ENCODE measurements at regions not wholly inside any gene's neighbourhood (a gene's known extent, or its start where the extent isn't known, plus 50 kb on each side); places are given as distances from the start of the nearest gene placed in this dataset.

GRCh38 chr2:234796045-234796591, 155.7 kb upstream of the SH3BP4 start:
- no peak overlapping the region for H2BK15ac ChIP-seq (ENCODE audit: low read depth, poor library complexity, severe bottlenecking)
- H4K8ac ChIP-seq (ENCODE audit: low read length), result no peak overlapping the region
- no peaks in the 10 kb centered on the region for H3K9me3 ChIP-seq (ENCODE audit: control insufficient read depth, low read length)
- H2BK12ac ChIP-seq (ENCODE audit: low read length in 2 of 2), result peak overlapping the region in 1 of 2 experiments; percentile 83
- peaks cover 0 to 12% of the 10 kb centered on the region in 2 experiments for H3K27me3 ChIP-seq (ENCODE audit: control insufficient read depth in 1 of 2, insufficient read depth in 1 of 2, low read length in 2 of 2)
- no peak overlapping the region for H3K27ac ChIP-seq (ENCODE audit: low read length, poor library complexity, severe bottlenecking)
- WGBS, result 46% methylated on average over 8 of the region's 8 CpGs
- H3K4me1 ChIP-seq (ENCODE audit: control insufficient read depth, insufficient read depth, low read depth, low read length), result peaks cover 14% of the 10 kb centered on the region
- peak overlapping the region; percentile 27 for H2AK5ac ChIP-seq (ENCODE audit: low read length, severe bottlenecking)
- no peak overlapping the region for H4K91ac ChIP-seq (ENCODE audit: low read length)
- no peak overlapping the region for H2AFZ ChIP-seq (ENCODE audit: low read depth, low read length)
- H3K18ac ChIP-seq (ENCODE audit: low read depth in 1 of 2, low read length in 2 of 2), result peak overlapping the region; percentile 49 to 54
- H3K23ac ChIP-seq (ENCODE audit: low read length in 2 of 2), result no peak overlapping the region
- peak overlapping the region in 1 of 2 experiments; percentile 35 for H3K14ac ChIP-seq (ENCODE audit: low read length in 2 of 2)
- H3K79me1 ChIP-seq (replicated peaks; ENCODE audit: low read length, poor library complexity, severe bottlenecking), result no peaks in the 10 kb centered on the region
- H3K9ac ChIP-seq (ENCODE audit: low read length), result no peak overlapping the region
- DNase-seq, result peak; percentile 24
- H3K4me2 ChIP-seq (ENCODE audit: low read length, poor library complexity, severe bottlenecking), result no peak overlapping the region
- no peak overlapping the region for H3K4ac ChIP-seq (ENCODE audit: low read depth in 1 of 2, low read length in 2 of 2)
- no peak overlapping the region for H3K4me3 ChIP-seq (ENCODE audit: insufficient read depth in 1 of 2, low read depth in 1 of 2, low read length in 2 of 2)
- no peaks in the 10 kb centered on the region for H3K36me3 ChIP-seq (ENCODE audit: control insufficient read depth in 1 of 2, insufficient read depth in 2 of 2, low read depth in 1 of 2, low read length in 2 of 2)
- H2BK120ac ChIP-seq (ENCODE audit: low read depth, low read length), result no peak overlapping the region
- H2BK5ac ChIP-seq (ENCODE audit: low read depth, low read length, poor library complexity, severe bottlenecking), result no peak overlapping the region

- H3K79me1 ChIP-seq (replicated peaks; ENCODE audit: low read length, poor library complexity, severe bottlenecking), result no peaks in the 10 kb centered on the region
- H3K4me1 ChIP-seq (ENCODE audit: control insufficient read depth, insufficient read depth, low read depth, low read length), result peaks cover 14% of the 10 kb centered on the region
- H2BK5ac ChIP-seq (ENCODE audit: low read depth, low read length, poor library complexity, severe bottlenecking), result no peak overlapping the region
- H3K36me3 ChIP-seq (ENCODE audit: control insufficient read depth in 1 of 2, insufficient read depth in 2 of 2, low read depth in 1 of 2, low read length in 2 of 2), result no peaks in the 10 kb centered on the region
- H2AFZ ChIP-seq (ENCODE audit: low read depth, low read length), result peak overlapping the region; percentile 1
- H3K4ac ChIP-seq (ENCODE audit: low read depth in 1 of 2, low read length in 2 of 2), result peak overlapping the region in 1 of 2 experiments; percentile 34
- peak overlapping the region; percentile 23 for H2AK5ac ChIP-seq (ENCODE audit: low read length, severe bottlenecking)
- H4K8ac ChIP-seq (ENCODE audit: low read length), result no peak overlapping the region
- no peak overlapping the region for H3K23ac ChIP-seq (ENCODE audit: low read length in 2 of 2)
- WGBS, result 0% methylated on average over 3 of the region's 6 CpGs
- peak overlapping the region in 1 of 2 experiments; percentile 72 for H2BK12ac ChIP-seq (ENCODE audit: low read length in 2 of 2)
- DNase-seq, result peak; percentile 75
- no peaks in the 10 kb centered on the region for H3K9me3 ChIP-seq (ENCODE audit: control insufficient read depth, low read length)
- H3K14ac ChIP-seq (ENCODE audit: low read length in 2 of 2), result no peak overlapping the region
- no peak overlapping the region for H2BK15ac ChIP-seq (ENCODE audit: low read depth, poor library complexity, severe bottlenecking)
- no peak overlapping the region for H3K18ac ChIP-seq (ENCODE audit: low read depth in 1 of 2, low read length in 2 of 2)
- no peak overlapping the region for H3K4me3 ChIP-seq (ENCODE audit: insufficient read depth in 1 of 2, low read depth in 1 of 2, low read length in 2 of 2)
- peaks cover 0 to 12% of the 10 kb centered on the region in 2 experiments for H3K27me3 ChIP-seq (ENCODE audit: control insufficient read depth in 1 of 2, insufficient read depth in 1 of 2, low read length in 2 of 2)
- H2BK120ac ChIP-seq (ENCODE audit: low read depth, low read length), result no peak overlapping the region
- no peak overlapping the region for H3K4me2 ChIP-seq (ENCODE audit: low read length, poor library complexity, severe bottlenecking)
- H3K9ac ChIP-seq (ENCODE audit: low read length), result no peak overlapping the region
- no peak overlapping the region for H3K27ac ChIP-seq (ENCODE audit: low read length, poor library complexity, severe bottlenecking)
- H4K91ac ChIP-seq (ENCODE audit: low read length), result no peak overlapping the region
Measured at GRCh38 chr2:234795272-234795920, 156.4 kb upstream of the SH3BP4 start.

- H3K79me1 ChIP-seq (replicated peaks; ENCODE audit: low read length, poor library complexity, severe bottlenecking), result no peaks in the 10 kb centered on the region
- H3K27me3 ChIP-seq (ENCODE audit: control insufficient read depth in 1 of 2, insufficient read depth in 1 of 2, low read length in 2 of 2), result peaks cover 0 to 12% of the 10 kb centered on the region in 2 experiments
- H2AFZ ChIP-seq (ENCODE audit: low read depth, low read length), result peak overlapping the region; percentile 1
- no peaks in the 10 kb centered on the region for H3K36me3 ChIP-seq (ENCODE audit: control insufficient read depth in 1 of 2, insufficient read depth in 2 of 2, low read depth in 1 of 2, low read length in 2 of 2)
- no peak overlapping the region for H4K91ac ChIP-seq (ENCODE audit: low read length)
- H4K8ac ChIP-seq (ENCODE audit: low read length), result no peak overlapping the region
- H2AK5ac ChIP-seq (ENCODE audit: low read length, severe bottlenecking), result peak overlapping the region; percentile 23
- no peak overlapping the region for H3K4me2 ChIP-seq (ENCODE audit: low read length, poor library complexity, severe bottlenecking)
- WGBS, result 91% methylated on average over 7 of the region's 8 CpGs
- no peak overlapping the region for H3K23ac ChIP-seq (ENCODE audit: low read length in 2 of 2)
- H3K14ac ChIP-seq (ENCODE audit: low read length in 2 of 2), result no peak overlapping the region
- no peak overlapping the region for H3K9ac ChIP-seq (ENCODE audit: low read length)
- no peak for DNase-seq
- no peak overlapping the region for H2BK15ac ChIP-seq (ENCODE audit: low read depth, poor library complexity, severe bottlenecking)
- H2BK12ac ChIP-seq (ENCODE audit: low read length in 2 of 2), result peak overlapping the region in 1 of 2 experiments; percentile 15
- H3K4me1 ChIP-seq (ENCODE audit: control insufficient read depth, insufficient read depth, low read depth, low read length), result peaks cover 14% of the 10 kb centered on the region
- H3K27ac ChIP-seq (ENCODE audit: low read length, poor library complexity, severe bottlenecking), result no peak overlapping the region
- H2BK5ac ChIP-seq (ENCODE audit: low read depth, low read length, poor library complexity, severe bottlenecking), result no peak overlapping the region
- no peaks in the 10 kb centered on the region for H3K9me3 ChIP-seq (ENCODE audit: control insufficient read depth, low read length)
- H2BK120ac ChIP-seq (ENCODE audit: low read depth, low read length), result no peak overlapping the region
- H3K4me3 ChIP-seq (ENCODE audit: insufficient read depth in 1 of 2, low read depth in 1 of 2, low read length in 2 of 2), result no peak overlapping the region
- H3K4ac ChIP-seq (ENCODE audit: low read depth in 1 of 2, low read length in 2 of 2), result no peak overlapping the region
- no peak overlapping the region for H3K18ac ChIP-seq (ENCODE audit: low read depth in 1 of 2, low read length in 2 of 2)
Measured at GRCh38 chr2:234794866-234795265, 157.0 kb upstream of the SH3BP4 start.

- Histone ChIP-seq H3K18ac (ENCODE audit: low read depth in 1 of 2, low read length in 2 of 2) (peak overlapping the region in 1 of 2 experiments; percentile 41), H3K23ac (ENCODE audit: low read length in 2 of 2) (no peak overlapping the region), H3K27ac (ENCODE audit: low read length, poor library complexity, severe bottlenecking) (peak overlapping the region; percentile 90), H3K36me3 (ENCODE audit: control insufficient read depth in 1 of 2, insufficient read depth in 2 of 2, low read depth in 1 of 2, low read length in 2 of 2) (no peaks in the 10 kb centered on the region), H3K4me3 (ENCODE audit: insufficient read depth in 1 of 2, low read depth in 1 of 2, low read length in 2 of 2) (no peak overlapping the region), H4K91ac (ENCODE audit: low read length) (no peak overlapping the region), H3K79me1 (replicated peaks; ENCODE audit: low read length, poor library complexity, severe bottlenecking) (no peaks in the 10 kb centered on the region), H3K4me2 (ENCODE audit: low read length, poor library complexity, severe bottlenecking) (no peak overlapping the region), H3K27me3 (ENCODE audit: control insufficient read depth in 1 of 2, insufficient read depth in 1 of 2, low read length in 2 of 2) (peaks cover 0 to 14% of the 10 kb centered on the region in 2 experiments), H2AK5ac (ENCODE audit: low read length, severe bottlenecking) (peak overlapping the region; percentile 83), H3K14ac (ENCODE audit: low read length in 2 of 2) (no peak overlapping the region), H4K8ac (ENCODE audit: low read length) (no peak overlapping the region), H3K9ac (ENCODE audit: low read length) (no peak overlapping the region), H2BK5ac (ENCODE audit: low read depth, low read length, poor library complexity, severe bottlenecking) (peak overlapping the region; percentile 54), H2BK15ac (ENCODE audit: low read depth, poor library complexity, severe bottlenecking) (no peak overlapping the region), H3K4me1 (ENCODE audit: control insufficient read depth, insufficient read depth, low read depth, low read length) (peaks cover 14% of the 10 kb centered on the region), H3K9me3 (ENCODE audit: control insufficient read depth, low read length) (no peaks in the 10 kb centered on the region), H2BK120ac (ENCODE audit: low read depth, low read length) (no peak overlapping the region), H2AFZ (ENCODE audit: low read depth, low read length) (no peak overlapping the region), H2BK12ac (ENCODE audit: low read length in 2 of 2) (no peak overlapping the region), H3K4ac (ENCODE audit: low read depth in 1 of 2, low read length in 2 of 2) (no peak overlapping the region)
- whole genome bisulfite sequencing, result 94% methylated on average over 6 of the region's 8 CpGs
- no peak for DNase-seq
Measured at GRCh38 chr2:234793212-234793785, 158.5 kb upstream of the SH3BP4 start.

Measured in mesenchymal stem cell (in vitro differentiated cells and primary cell).